ENCODE measurements at regions not wholly inside any gene's neighbourhood (a gene's known extent, or its start where the extent isn't known, plus 50 kb on each side); places are given as distances from the start of the nearest gene placed in this dataset.

DNA sequence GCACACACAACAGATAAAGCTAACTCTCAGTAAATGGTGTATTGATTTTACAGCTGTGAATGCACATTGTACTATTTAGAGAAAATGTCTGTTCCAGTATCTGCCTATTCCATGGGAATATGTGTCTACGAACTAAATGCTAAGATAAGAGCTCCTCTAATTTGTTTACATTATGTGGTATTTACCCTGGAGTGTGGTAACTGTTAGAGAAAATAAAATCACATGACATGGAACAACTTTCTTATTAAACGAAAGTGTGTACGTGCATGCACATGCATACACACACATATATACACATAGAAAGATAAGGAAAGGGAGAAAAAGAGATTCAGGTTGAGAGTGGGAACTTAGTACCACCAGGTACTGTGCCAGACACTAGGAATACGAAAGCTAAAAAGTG, 1151.7 kb upstream of the TENM4 start:
- TF ChIP-seq, protein P1, sequence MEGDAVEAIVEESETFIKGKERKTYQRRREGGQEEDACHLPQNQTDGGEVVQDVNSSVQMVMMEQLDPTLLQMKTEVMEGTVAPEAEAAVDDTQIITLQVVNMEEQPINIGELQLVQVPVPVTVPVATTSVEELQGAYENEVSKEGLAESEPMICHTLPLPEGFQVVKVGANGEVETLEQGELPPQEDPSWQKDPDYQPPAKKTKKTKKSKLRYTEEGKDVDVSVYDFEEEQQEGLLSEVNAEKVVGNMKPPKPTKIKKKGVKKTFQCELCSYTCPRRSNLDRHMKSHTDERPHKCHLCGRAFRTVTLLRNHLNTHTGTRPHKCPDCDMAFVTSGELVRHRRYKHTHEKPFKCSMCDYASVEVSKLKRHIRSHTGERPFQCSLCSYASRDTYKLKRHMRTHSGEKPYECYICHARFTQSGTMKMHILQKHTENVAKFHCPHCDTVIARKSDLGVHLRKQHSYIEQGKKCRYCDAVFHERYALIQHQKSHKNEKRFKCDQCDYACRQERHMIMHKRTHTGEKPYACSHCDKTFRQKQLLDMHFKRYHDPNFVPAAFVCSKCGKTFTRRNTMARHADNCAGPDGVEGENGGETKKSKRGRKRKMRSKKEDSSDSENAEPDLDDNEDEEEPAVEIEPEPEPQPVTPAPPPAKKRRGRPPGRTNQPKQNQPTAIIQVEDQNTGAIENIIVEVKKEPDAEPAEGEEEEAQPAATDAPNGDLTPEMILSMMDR (conservative IDR thresholded peaks at IDR 0.05 in 1 of 2, IDR thresholded peaks at IDR 0.05 in 1 of 2; ENCODE audit: extremely low read depth in 1 of 2, insufficient read depth in 1 of 2, low read depth in 1 of 2, low read length in 2 of 2) = no peak
- TF ChIP-seq EZH2 (IDR thresholded peaks at IDR 0.05; ENCODE audit: borderline replicate concordance, low read length) = no peak

Measured in mammary epithelial cell (primary cell).